GM21423 (cell line): ENCODE measurements at regions not wholly inside any gene's neighbourhood (a gene's known extent, or its start where the extent isn't known, plus 50 kb on each side); places are given as distances from the start of the nearest gene placed in this dataset.

ENCODE experiments used
- ATAC-seq: cut with Tn5 transposase; IDR thresholded peaks from one replicate; pipeline ENCODE4 v1.9.1; 2021; ENCODE audit warnings: mild to moderate bottlenecking, moderate library complexity; ENCODE audit not compliant: unreplicated experiment

- no peak for ATAC-seq
These were observed 63.6 kb downstream of the PCDH7 start for GRCh38 chr4:30783751-30784150.

DNA sequence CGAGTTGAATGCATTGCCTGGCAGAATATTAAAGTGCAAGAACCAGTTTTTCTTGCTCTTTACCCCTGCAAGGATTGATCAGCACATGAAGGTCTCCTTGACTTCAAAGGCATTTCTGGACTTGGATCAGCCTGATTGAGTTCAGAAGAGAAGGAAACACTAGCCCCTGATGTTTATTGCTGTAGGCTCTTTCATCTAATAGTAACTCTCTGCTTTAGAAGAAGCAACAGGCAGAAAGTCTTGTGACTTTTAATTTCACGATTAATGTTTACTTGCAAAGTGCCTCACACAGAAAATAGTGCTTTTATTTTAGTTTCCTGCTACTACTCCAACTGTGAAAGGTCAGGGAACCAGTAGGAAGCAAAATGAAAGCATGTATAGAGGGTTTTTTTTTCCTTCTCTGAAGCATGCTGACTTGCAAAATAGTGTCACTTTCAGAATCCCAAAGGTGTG is 69.1 kb downstream of the PCDH7 start:
- no peak for ATAC-seq

DNA sequence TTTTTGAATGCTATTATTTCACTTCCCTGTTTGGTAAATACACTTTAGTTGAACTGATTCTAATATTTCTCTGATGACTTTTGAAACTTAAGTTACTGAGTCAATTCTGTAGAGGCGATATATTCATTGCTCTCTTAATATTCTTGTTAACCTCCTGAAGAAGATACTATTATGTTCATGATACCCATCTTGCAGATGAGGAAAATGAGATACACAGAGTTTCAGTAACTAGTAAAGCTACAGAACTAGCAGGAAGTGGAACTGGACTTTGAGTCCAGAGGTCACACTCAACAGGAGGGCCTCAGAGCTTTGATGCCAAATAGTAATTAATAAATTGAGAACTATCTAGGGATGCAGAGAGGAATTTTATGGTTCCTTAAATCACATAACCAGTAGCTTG is 70.0 kb downstream of the PCDH7 start:
- ATAC-seq = no peak

DNA sequence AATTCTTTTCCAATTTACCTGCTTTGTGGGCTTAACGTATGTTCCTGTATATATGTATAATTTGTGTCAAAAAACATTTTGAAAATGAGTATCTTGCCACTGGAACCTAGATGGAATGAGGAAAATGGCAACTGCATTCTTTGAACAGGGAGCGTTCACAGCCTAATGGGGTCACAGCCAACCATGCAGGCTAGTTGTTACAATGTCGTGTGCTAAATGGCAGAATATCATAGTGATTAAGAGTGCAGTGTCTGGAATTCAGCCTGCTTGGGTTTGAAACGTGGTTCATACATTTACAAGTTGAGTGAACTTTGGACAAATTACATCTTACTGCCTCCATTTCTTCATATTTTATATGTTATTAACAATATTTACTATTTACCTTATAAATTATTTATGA is 70.8 kb downstream of the PCDH7 start:
- ATAC-seq = no peak

GRCh38 chr4:30792601-30793000 is 72.4 kb downstream of the PCDH7 start:
- no peak for ATAC-seq

- no peak for ATAC-seq
These were observed 81.7 kb downstream of the PCDH7 start for GRCh38 chr4:30801876-30802275.

- ATAC-seq = no peak
These were observed 82.6 kb downstream of the PCDH7 start for GRCh38 chr4:30802622-30803323.

DNA sequence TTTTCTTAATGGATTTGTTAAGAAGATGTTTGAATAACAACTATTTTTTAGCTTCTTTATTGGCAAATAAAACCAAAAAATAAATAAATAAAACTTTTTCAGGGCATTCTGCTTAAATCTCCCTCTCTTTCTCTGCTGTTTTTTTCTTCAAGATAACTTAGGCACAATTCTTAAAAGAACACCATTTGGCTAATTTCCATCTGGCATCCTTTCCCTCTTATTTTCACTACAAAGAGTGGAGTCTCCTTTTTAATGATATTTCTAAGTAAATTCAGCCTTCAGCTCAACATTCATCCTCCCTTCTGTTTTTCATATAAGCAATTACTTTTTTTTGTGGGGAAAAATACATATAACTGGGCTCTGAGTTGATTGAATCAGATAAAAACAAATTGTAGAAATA is 88.1 kb downstream of the PCDH7 start:
- ATAC-seq = no peak

DNA sequence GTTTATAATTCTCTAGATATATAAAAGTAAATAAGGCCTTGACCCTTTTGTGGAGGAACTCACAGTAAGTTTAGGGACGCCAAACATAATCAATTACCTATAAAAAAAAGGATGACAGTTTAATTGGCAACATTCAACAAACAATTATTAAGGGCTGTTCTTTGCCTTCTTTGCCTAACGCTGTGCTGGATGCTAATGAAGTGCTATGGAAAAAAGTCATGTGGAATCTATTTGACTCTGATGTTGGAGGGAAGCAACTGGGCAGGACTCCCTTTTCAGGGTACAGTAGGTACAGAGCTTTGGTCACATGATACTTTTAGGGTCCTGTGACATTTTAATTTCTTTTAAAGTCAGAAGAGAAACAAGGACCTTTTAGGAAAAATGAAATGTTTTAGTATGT is 91.1 kb downstream of the PCDH7 start:
- no peak for ATAC-seq

DNA sequence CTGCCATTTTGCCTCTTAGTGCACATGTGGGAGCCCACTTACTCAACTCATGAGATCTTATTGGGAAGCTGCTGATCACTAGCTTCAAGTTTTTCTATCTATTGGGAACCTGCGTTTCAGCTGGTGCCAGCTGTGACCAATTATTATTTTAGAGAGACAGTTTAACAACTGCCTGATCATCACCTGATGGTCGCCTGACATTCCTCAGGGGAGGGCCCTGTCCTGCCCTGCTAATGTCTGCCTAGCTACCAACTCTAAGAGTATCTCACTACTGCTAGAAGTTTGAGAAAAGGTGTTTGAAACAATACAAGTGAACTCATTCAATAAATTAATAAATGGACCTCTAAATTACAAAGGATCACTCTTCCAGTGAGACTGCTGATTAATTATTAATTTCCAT is 95.5 kb downstream of the PCDH7 start:
- no peak for ATAC-seq

GRCh38 chr4:30817447-30817846 is 97.3 kb downstream of the PCDH7 start:
- ATAC-seq = no peak

- no peak for ATAC-seq
These were observed 98.4 kb downstream of the PCDH7 start for GRCh38 chr4:30818541-30818940.

GRCh38 chr4:30821275-30821674 is 101.1 kb downstream of the PCDH7 start:
- no peak for ATAC-seq

GRCh38 chr4:30821859-30822612 is 101.9 kb downstream of the PCDH7 start:
- ATAC-seq = no peak

- ATAC-seq = no peak
These were observed 102.9 kb downstream of the PCDH7 start for GRCh38 chr4:30822911-30823551.

DNA sequence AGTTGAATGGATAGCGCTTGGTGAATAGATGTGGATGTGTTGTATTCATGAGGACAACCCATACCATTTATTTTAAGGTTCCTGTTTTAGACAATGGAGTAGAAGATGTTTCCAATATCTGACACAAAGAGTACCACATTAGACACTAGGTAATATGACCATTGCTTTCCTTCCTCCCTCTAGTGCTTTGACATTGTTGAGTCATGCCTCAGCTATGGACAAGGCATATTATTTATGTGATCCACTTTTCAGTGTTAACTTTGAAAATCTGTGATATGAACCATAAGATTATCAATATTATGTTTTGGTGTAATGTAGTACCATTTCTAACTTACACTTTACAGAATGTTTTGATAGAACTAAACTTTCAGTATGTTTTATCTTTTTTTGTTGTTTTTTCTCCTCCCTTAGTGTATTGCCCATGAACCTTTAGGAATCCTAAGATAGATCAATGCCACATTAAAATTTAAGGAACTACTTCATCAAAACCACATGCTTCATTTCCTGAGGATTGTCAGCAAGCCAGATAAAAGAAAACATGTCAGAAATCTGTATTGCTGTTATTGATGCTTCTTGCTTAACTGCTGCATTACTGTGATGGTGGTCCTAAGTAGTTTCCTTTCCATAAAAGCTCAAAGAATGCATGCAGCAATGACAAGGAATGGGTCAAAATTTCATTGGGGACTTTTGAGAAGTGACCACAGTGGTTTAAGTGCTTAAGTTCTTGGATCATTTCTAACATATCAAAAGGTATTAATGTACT is 105.0 kb downstream of the PCDH7 start:
- no peak for ATAC-seq

- no peak for ATAC-seq
These were observed 108.2 kb downstream of the PCDH7 start for GRCh38 chr4:30828264-30828926.

DNA sequence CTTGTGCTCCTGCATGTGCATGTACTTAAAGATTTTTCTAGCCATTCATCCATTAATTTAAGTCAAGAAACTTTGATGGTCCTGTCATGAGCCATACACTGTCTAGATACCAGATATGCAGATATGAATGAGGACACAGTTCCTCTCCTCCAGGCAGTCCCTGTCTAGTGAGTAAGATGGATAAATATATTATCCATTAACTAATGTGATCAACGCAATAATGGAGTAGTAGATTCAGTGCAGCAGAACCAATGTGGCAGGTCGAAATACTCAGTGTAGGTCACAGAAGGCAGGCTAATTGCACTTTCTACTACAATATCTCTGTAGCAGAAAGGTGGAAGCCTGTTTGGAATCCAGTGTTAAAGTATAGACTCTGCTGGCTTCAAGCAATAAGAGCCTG is 112.5 kb downstream of the PCDH7 start:
- ATAC-seq = no peak

- no peak for ATAC-seq
These were observed 113.0 kb downstream of the PCDH7 start for GRCh38 chr4:30833206-30833605.

DNA sequence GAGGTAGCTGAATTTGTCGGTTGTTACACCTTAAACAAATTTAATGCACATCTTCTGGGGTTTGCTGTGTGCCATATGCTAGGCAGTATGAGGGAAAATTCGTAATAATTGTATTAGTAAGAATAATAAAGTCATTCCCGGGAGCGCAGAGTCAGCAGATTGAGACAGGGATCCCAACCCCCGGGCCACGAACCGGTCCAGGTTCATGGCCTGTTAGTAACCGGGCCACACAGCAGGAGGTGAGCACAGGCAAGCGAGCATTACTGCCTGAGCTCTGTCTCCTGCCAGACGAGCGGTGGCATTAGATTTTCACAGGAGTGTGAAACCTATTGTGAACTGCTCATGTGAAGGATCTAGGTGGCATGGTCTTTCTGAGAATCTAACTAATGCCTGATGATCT is 114.9 kb downstream of the PCDH7 start:
- no peak for ATAC-seq

- ATAC-seq = no peak
These were observed 116.1 kb downstream of the PCDH7 start for GRCh38 chr4:30836231-30836630.
